D341Med (cell line): ENCODE measurements at regions not wholly inside any gene's neighbourhood (a gene's known extent, or its start where the extent isn't known, plus 50 kb on each side); places are given as distances from the start of the nearest gene placed in this dataset.

ENCODE experiments used
- DNase-seq: peaks from one replicate; pipeline ENCODE4 v3.0.0; 2012; ENCODE audit warnings: low spot score

- DNase-seq: no peak
Measured at GRCh38 chr22:48138855-48139254, 1376.4 kb downstream of the TBC1D22A start.

GRCh38 chr22:48138427-48138826 is 1376.0 kb downstream of the TBC1D22A start:
- DNase-seq: no peak

GRCh38 chr22:48137640-48138039 is 1375.2 kb downstream of the TBC1D22A start:
- DNase-seq: no peak

GRCh38 chr22:48135592-48135991 is 1373.1 kb downstream of the TBC1D22A start:
- DNase-seq: no peak

- no peak for DNase-seq
Measured at GRCh38 chr22:48125416-48125815, 1363.0 kb downstream of the TBC1D22A start.

- no peak for DNase-seq
Measured at GRCh38 chr22:48121984-48122383, 1359.5 kb downstream of the TBC1D22A start.

GRCh38 chr22:48118654-48119053 is 1356.2 kb downstream of the TBC1D22A start:
- no peak for DNase-seq

- DNase-seq: no peak
Measured at GRCh38 chr22:48116871-48117270, 1354.4 kb downstream of the TBC1D22A start.

- DNase-seq: no peak
Measured at GRCh38 chr22:48112687-48113521, 1350.5 kb downstream of the TBC1D22A start.

- no peak for DNase-seq
Measured at GRCh38 chr22:48106715-48107259, 1344.3 kb downstream of the TBC1D22A start.

GRCh38 chr22:48106215-48106614 is 1343.8 kb downstream of the TBC1D22A start:
- no peak for DNase-seq

GRCh38 chr22:48105259-48105658 is 1342.8 kb downstream of the TBC1D22A start:
- no peak for DNase-seq

GRCh38 chr22:48104766-48105165 is 1342.3 kb downstream of the TBC1D22A start:
- no peak for DNase-seq

GRCh38 chr22:48104102-48104738 is 1341.8 kb downstream of the TBC1D22A start:
- no peak for DNase-seq

- no peak for DNase-seq
Measured at GRCh38 chr22:48103126-48103875, 1340.9 kb downstream of the TBC1D22A start.

- DNase-seq: no peak
Measured at GRCh38 chr22:48102581-48102980, 1340.1 kb downstream of the TBC1D22A start.

GRCh38 chr22:48101704-48102103 is 1339.3 kb downstream of the TBC1D22A start:
- no peak for DNase-seq

GRCh38 chr22:48100685-48101417 is 1338.4 kb downstream of the TBC1D22A start:
- DNase-seq: no peak

GRCh38 chr22:48099671-48100070 is 1337.2 kb downstream of the TBC1D22A start:
- DNase-seq: no peak

- DNase-seq: no peak
Measured at GRCh38 chr22:48099251-48099650, 1336.8 kb downstream of the TBC1D22A start.

GRCh38 chr22:48098921-48099245 is 1336.4 kb downstream of the TBC1D22A start:
- no peak for DNase-seq
